CD8-positive, alpha-beta memory T cell (primary cell): ENCODE measurements at regions not wholly inside any gene's neighbourhood (a gene's known extent, or its start where the extent isn't known, plus 50 kb on each side); places are given as distances from the start of the nearest gene placed in this dataset.

ENCODE experiments used
- CTCF ChIA-PET: fragments of 350-600 bp; sonication (Branson Sonifier 250); formaldehyde crosslinking; loops from one replicate; lab custom pipeline; 2021; ENCODE audit warnings: antibody characterized with exemption; lab: Charles Lee
- POLR2A ChIA-PET: fragments of 350-600 bp; sonication (Branson Sonifier 250); formaldehyde crosslinking; loops from one replicate; lab custom pipeline; 2021; ENCODE audit warnings: antibody characterized with exemption; lab: Charles Lee
- DNase-seq, 5 donors: peaks; one replicate each; pipeline versions ENCODE4 v3.0.0 to v3.0.0-alpha.2; 2020 to 2022; ENCODE audit warnings: mixed read lengths in 1 of 5
- H3K27ac ChIP-seq: one replicate; pipeline ENCODE4 v1.7.0; 2013; ENCODE audit warnings: low read depth, mild to moderate bottlenecking, low read length, moderate library complexity
- H3K27me3 ChIP-seq: 2 replicates; pipeline ENCODE4 v1.7.0; 2013; ENCODE audit warnings: low read length, mild to moderate bottlenecking; ENCODE audit not compliant: insufficient read depth, poor library complexity, severe bottlenecking
- H3K36me3 ChIP-seq: 2 replicates; pipeline ENCODE4 v1.7.0; 2013; ENCODE audit warnings: mild to moderate bottlenecking, low read length, moderate library complexity; ENCODE audit not compliant: insufficient read depth
- H3K4me1 ChIP-seq: 2 replicates; pipeline ENCODE4 v1.7.0; 2013; ENCODE audit warnings: mild to moderate bottlenecking, low read length, moderate library complexity; ENCODE audit not compliant: insufficient read depth
- H3K4me3 ChIP-seq: 2 replicates; pipeline ENCODE4 v1.7.0; 2013; ENCODE audit warnings: mild to moderate bottlenecking, low read length
- H3K9me3 ChIP-seq: 2 replicates; pipeline ENCODE4 v1.7.0; 2013; ENCODE audit warnings: mild to moderate bottlenecking, low read length
- H3K27ac Mint-ChIP-seq, 8 donors: one replicate each; pipeline ENCODE4 v1.8.0; 2020 to 2021; ENCODE audit warnings: mixed read lengths in 8 of 8, mild to moderate bottlenecking in 6 of 8, inconsistent platforms in 3 of 8, moderate library complexity in 3 of 8
- H3K27me3 Mint-ChIP-seq, 2 donors: one replicate each; pipeline ENCODE4 v1.8.0; 2020 to 2021; ENCODE audit warnings: mixed read lengths in 2 of 2, mild to moderate bottlenecking in 1 of 2, moderate library complexity in 1 of 2
- H3K36me3 Mint-ChIP-seq, 3 donors: one replicate each; pipeline ENCODE4 v1.8.0; 2020 to 2021; ENCODE audit warnings: mixed read lengths in 3 of 3, inconsistent platforms in 1 of 3, mild to moderate bottlenecking in 1 of 3
- H3K4me1 Mint-ChIP-seq, 3 donors: one replicate each; pipeline ENCODE4 v1.8.0; 2020 to 2021; ENCODE audit warnings: mixed read lengths in 3 of 3, inconsistent platforms in 1 of 3, mild to moderate bottlenecking in 1 of 3
- H3K4me3 Mint-ChIP-seq, 7 donors: one replicate each; pipeline ENCODE4 v1.8.0; 2020 to 2021; ENCODE audit warnings: mixed read lengths in 7 of 7, mild to moderate bottlenecking in 6 of 7, moderate library complexity in 4 of 7, inconsistent platforms in 2 of 7
- H3K9me3 Mint-ChIP-seq, 5 donors: one replicate each; pipeline ENCODE4 v1.8.0; 2020 to 2022; ENCODE audit warnings: mixed read lengths in 5 of 5, mild to moderate bottlenecking in 3 of 5, moderate library complexity in 2 of 5, inconsistent platforms in 1 of 5

DNA sequence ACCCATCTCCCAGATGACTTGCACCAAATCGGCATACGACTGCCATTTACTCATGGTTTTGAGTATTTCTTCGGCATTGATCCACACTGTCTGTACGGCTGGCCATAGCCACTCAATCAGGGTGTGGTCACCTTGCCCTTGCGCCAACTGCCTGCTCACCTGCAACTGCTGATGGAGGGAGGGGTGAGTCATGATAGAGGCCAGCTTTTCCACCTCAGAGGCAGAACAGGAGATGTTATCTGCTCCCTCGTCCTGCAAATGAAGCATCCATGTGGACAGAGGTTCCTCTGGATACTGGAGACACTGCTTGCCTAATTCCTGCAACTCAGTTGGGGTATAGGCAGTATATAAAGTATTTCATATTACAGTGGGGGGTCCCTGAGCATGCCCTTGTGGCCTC, 85.6 kb upstream of the ATP10B start:
- H3K36me3 ChIP-seq, result no peaks in the 10 kb centered on the region
- no peaks in the 10 kb centered on the region for H3K4me1 Mint-ChIP-seq
- CTCF ChIA-PET, result no interaction called here

DNA sequence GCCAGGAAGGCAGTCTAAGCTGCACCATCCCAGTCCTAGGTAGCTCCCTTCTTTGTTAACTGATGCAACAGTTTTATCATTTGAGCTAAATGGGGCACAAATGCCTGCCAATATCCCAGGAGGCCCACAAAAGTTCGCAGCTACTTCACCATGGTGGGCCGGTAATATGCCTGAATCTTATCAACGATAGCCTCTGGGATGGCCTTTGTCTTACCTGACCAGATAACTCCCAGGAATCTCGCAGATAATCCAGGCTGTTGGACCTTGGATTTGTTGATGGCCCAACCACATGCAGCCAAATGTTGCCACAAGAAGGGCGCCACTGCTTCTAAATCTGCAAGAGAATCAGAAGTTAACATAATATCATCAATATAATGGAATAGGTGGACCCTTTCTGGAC, 83.8 kb upstream of the ATP10B start:
- ChIA-PET CTCF (no interaction called here), POLR2A (no interaction called here)
- H3K36me3 Mint-ChIP-seq, result no peaks in the 10 kb centered on the region
- Histone ChIP-seq H3K4me3 (no peak overlapping the region), H3K36me3 (no peaks in the 10 kb centered on the region), H3K4me1 (no peaks in the 10 kb centered on the region), H3K27me3 (no peaks in the 10 kb centered on the region), H3K9me3 (no peaks in the 10 kb centered on the region), H3K27ac (no peak overlapping the region)
- no peaks in the 10 kb centered on the region for H3K4me1 Mint-ChIP-seq
- H3K9me3 Mint-ChIP-seq, result no peaks in the 10 kb centered on the region
- H3K27me3 Mint-ChIP-seq, result peaks cover 0 to 3% of the 10 kb centered on the region in 2 donors
- H3K27ac Mint-ChIP-seq, result no peak overlapping the region
- no peak overlapping the region for H3K4me3 Mint-ChIP-seq
- no peak for DNase-seq

More for the DNA sequence above, 85.6 kb upstream of the ATP10B start:
- H3K27ac ChIP-seq, result no peak overlapping the region
- H3K4me3 Mint-ChIP-seq, result no peak overlapping the region
- H3K4me3 ChIP-seq, result no peak overlapping the region
- H3K36me3 Mint-ChIP-seq, result no peaks in the 10 kb centered on the region
- no peaks in the 10 kb centered on the region for H3K4me1 ChIP-seq
- H3K27me3 Mint-ChIP-seq, result peaks cover 0 to 2% of the 10 kb centered on the region in 2 donors
- no peak overlapping the region for H3K27ac Mint-ChIP-seq
- H3K9me3 ChIP-seq, result no peaks in the 10 kb centered on the region
- DNase-seq, result no peak
- H3K9me3 Mint-ChIP-seq, result peaks cover 0 to 5% (median 0%) of the 10 kb centered on the region in 5 donors
- POLR2A ChIA-PET, result no interaction called here
- no peaks in the 10 kb centered on the region for H3K27me3 ChIP-seq

DNA sequence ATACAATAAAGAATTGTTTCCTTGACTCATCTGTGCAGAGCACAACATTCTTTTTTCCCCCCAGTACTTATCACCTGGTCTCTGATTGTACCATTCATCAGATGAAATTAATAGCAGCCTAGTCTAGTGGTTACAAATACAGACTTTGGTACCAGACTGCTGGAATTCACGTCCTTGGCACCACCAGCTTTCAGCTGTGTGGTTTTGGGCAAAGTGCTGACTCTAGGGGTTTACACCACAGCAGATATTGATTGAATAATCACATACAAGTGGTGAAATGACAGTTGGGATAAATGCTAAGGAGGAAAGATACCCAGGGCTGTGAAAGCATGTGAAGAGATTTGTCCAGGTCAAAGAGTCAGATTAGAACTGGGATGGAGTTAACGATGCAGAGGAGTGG, 79.3 kb upstream of the ATP10B start:
- Mint-ChIP-seq H3K36me3 (no peaks in the 10 kb centered on the region), H3K27ac (no peak overlapping the region), H3K4me3 (no peak overlapping the region), H3K27me3 (peaks cover 2 to 6% of the 10 kb centered on the region in 2 donors), H3K9me3 (no peaks in the 10 kb centered on the region), H3K4me1 (no peaks in the 10 kb centered on the region)
- ChIA-PET POLR2A (no interaction called here), CTCF (no interaction called here)
- Histone ChIP-seq H3K27me3 (no peaks in the 10 kb centered on the region), H3K4me3 (no peak overlapping the region), H3K27ac (no peak overlapping the region), H3K9me3 (no peaks in the 10 kb centered on the region), H3K36me3 (no peaks in the 10 kb centered on the region), H3K4me1 (no peaks in the 10 kb centered on the region)
- no peak for DNase-seq

DNA sequence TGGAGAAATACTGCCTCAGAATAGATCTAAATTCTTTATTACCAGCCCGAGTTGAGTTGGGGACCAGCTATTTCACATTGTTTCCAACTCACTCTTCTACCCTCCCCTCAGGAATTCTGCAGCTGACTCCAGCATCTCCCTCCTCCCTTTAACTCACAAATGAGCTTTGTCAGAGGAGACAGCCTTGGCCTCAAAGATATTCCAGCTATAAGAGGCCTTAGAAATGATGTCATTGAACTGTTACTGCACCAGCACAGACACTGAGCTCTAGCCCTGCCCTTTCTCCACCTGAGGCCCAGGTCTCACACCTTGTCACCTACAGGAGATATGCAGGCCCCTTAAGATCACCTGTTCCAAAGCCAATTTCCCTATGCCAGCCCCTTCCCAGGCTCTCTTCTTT, 78.4 kb upstream of the ATP10B start:
- Mint-ChIP-seq H3K36me3 (no peaks in the 10 kb centered on the region), H3K9me3 (no peaks in the 10 kb centered on the region), H3K4me3 (no peak overlapping the region), H3K4me1 (no peaks in the 10 kb centered on the region), H3K27me3 (peaks cover 2 to 6% of the 10 kb centered on the region in 2 donors), H3K27ac (no peak overlapping the region)
- Histone ChIP-seq H3K9me3 (no peaks in the 10 kb centered on the region), H3K27ac (no peak overlapping the region), H3K36me3 (no peaks in the 10 kb centered on the region), H3K27me3 (no peaks in the 10 kb centered on the region), H3K4me3 (no peak overlapping the region), H3K4me1 (no peaks in the 10 kb centered on the region)
- no peak for DNase-seq
- ChIA-PET CTCF (no interaction called here), POLR2A (no interaction called here)

DNA sequence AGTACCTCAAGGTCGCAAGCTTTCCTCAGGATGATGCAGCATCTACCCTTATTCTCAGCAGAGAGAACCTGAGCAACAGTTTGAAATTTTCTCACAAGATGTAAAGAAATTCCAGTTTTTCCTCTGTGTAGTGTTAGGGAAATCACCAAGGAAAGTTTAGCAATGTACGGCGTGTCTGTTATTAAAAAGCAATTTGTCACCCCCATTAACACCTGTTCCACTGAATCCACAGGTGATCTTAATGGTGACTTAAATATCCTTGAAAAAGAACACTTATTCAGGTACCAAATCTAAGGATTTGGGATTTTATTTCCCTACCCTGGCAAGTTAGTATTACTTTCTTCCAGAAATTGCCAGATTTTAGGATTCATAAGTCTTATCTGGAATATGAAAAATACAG, 77.9 kb upstream of the ATP10B start:
- Mint-ChIP-seq H3K27me3 (peaks cover 2 to 6% of the 10 kb centered on the region in 2 donors), H3K9me3 (no peaks in the 10 kb centered on the region), H3K4me3 (no peak overlapping the region), H3K36me3 (no peaks in the 10 kb centered on the region), H3K27ac (no peak overlapping the region), H3K4me1 (no peaks in the 10 kb centered on the region)
- H3K36me3 ChIP-seq, result no peaks in the 10 kb centered on the region
- POLR2A ChIA-PET, result no interaction called here
- no peaks in the 10 kb centered on the region for H3K4me1 ChIP-seq
- H3K4me3 ChIP-seq, result no peak overlapping the region
- no peak for DNase-seq
- CTCF ChIA-PET, result no interaction called here
- H3K27me3 ChIP-seq, result no peaks in the 10 kb centered on the region
- no peaks in the 10 kb centered on the region for H3K9me3 ChIP-seq
- H3K27ac ChIP-seq, result no peak overlapping the region

DNA sequence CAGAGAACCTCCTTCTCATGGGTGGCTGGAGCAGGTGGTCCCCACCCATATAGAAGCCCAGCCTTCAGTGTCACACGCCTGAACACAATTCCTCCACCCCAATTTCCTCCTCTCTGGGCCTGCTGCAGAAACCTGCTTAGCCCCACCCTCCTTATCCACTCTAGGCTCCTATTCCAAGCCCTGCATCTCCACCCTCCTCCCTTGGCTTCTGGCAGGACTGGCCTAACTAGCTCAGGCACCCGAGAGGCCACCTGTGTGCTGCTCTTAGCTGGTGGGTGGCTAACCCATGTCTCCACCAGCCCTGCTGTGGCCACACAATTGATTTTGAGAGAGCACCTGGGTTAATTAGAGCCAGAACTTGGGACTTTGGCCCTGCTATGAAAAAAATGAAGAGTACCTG, 77.3 kb upstream of the ATP10B start:
- H3K36me3 ChIP-seq, result no peaks in the 10 kb centered on the region
- ChIA-PET CTCF (no interaction called here), POLR2A (no interaction called here)
- H3K4me3 ChIP-seq, result no peak overlapping the region
- no peaks in the 10 kb centered on the region for H3K27me3 ChIP-seq
- H3K4me1 Mint-ChIP-seq, result no peaks in the 10 kb centered on the region
- no peaks in the 10 kb centered on the region for H3K4me1 ChIP-seq
- no peaks in the 10 kb centered on the region for H3K36me3 Mint-ChIP-seq
- no peak overlapping the region for H3K27ac ChIP-seq
- DNase-seq, result no peak
- H3K27me3 Mint-ChIP-seq, result peaks cover 2 to 6% of the 10 kb centered on the region in 2 donors
- H3K27ac Mint-ChIP-seq, result no peak overlapping the region
- no peaks in the 10 kb centered on the region for H3K9me3 ChIP-seq
- H3K4me3 Mint-ChIP-seq, result no peak overlapping the region
- no peaks in the 10 kb centered on the region for H3K9me3 Mint-ChIP-seq

DNA sequence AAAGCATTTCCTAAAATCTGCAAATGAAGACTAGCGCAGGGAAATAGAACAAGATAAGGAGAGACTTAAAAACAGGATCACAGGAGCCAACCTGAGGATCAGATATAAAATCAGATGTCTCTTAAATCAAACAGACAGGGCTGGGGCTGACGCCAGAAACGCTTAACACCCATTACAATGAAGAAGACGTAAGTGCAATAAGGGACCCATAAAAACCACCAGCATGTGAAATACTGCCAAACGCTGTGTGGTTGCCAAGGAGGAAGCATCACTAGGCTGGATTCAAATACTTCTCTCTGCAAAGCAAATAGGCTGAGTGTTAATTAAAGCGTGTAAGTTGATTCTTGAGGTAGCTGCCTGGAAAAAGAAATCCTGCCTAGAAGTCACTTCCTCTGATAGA, 74.4 kb upstream of the ATP10B start:
- H3K27me3 ChIP-seq, result no peaks in the 10 kb centered on the region
- no peak for DNase-seq
- Mint-ChIP-seq H3K36me3 (no peaks in the 10 kb centered on the region), H3K27ac (peak overlapping the region in 1 of 8 donors; percentile 61), H3K9me3 (no peaks in the 10 kb centered on the region), H3K27me3 (peaks cover 2% of the 10 kb centered on the region in 2 donors), H3K4me1 (no peaks in the 10 kb centered on the region), H3K4me3 (no peak overlapping the region)
- H3K9me3 ChIP-seq, result no peaks in the 10 kb centered on the region
- ChIA-PET POLR2A (no interaction called here), CTCF (interaction anchor here (0.6 kb wide), 1 partner anchor 222 kb away, joined by 3 read pairs; no protein-coding TSS in a partner anchor)
- H3K36me3 ChIP-seq, result no peaks in the 10 kb centered on the region
- no peak overlapping the region for H3K27ac ChIP-seq
- no peaks in the 10 kb centered on the region for H3K4me1 ChIP-seq
- no peak overlapping the region for H3K4me3 ChIP-seq

DNA sequence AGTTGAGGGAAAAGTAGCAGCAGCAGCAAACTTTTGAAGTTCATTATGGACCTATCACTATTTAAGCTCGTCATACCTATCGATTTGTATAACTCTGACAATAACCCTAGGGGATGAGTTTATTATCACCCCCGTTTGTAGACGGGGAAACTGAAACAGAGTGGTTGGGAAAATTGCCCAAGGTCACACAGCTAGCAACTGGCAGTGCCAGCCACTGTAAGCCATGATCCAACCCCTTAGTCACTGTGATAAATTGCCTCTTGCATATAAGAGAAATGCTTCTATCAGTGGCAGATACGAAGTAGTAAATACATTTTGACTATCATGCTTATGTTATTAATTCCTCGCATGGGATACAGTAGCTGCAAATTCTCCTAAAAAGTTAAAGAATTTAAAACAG, 73.3 kb upstream of the ATP10B start:
- no peaks in the 10 kb centered on the region for H3K27me3 ChIP-seq
- H3K36me3 ChIP-seq, result no peaks in the 10 kb centered on the region
- POLR2A ChIA-PET, result no interaction called here
- Mint-ChIP-seq H3K4me3 (no peak overlapping the region), H3K4me1 (no peaks in the 10 kb centered on the region), H3K27ac (no peak overlapping the region), H3K9me3 (no peaks in the 10 kb centered on the region), H3K27me3 (peaks cover 2% of the 10 kb centered on the region in 2 donors), H3K36me3 (no peaks in the 10 kb centered on the region)
- DNase-seq, result no peak
- no peak overlapping the region for H3K27ac ChIP-seq
- CTCF ChIA-PET, result no interaction called here
- H3K4me3 ChIP-seq, result no peak overlapping the region
- H3K4me1 ChIP-seq, result no peaks in the 10 kb centered on the region
- no peaks in the 10 kb centered on the region for H3K9me3 ChIP-seq
